OCI-LY1 (cell line): ENCODE measurements at regions not wholly inside any gene's neighbourhood (a gene's known extent, or its start where the extent isn't known, plus 50 kb on each side); places are given as distances from the start of the nearest gene placed in this dataset.

Experiments used
- EZH2 ChIP-seq: fragments of 200-600 bp; sonication (generic), shearing (Covaris generic); IDR thresholded peaks from 2 replicates; pipeline ENCODE4 v1.8.0; 2017; ENCODE audit warnings: borderline replicate concordance, mixed run types, mild to moderate bottlenecking, antibody characterized with exemption, low read length, moderate library complexity, mixed read lengths
- TF ChIP-seq, protein P1 (sequence below): fragments of 200-600 bp; sonication (generic), shearing (Covaris generic); IDR thresholded peaks from 2 replicates; pipeline ENCODE4 v1.5.1; 2017; ENCODE audit warnings: mild to moderate bottlenecking, antibody characterized with exemption, low read length, moderate library complexity, mixed read lengths

DNA sequence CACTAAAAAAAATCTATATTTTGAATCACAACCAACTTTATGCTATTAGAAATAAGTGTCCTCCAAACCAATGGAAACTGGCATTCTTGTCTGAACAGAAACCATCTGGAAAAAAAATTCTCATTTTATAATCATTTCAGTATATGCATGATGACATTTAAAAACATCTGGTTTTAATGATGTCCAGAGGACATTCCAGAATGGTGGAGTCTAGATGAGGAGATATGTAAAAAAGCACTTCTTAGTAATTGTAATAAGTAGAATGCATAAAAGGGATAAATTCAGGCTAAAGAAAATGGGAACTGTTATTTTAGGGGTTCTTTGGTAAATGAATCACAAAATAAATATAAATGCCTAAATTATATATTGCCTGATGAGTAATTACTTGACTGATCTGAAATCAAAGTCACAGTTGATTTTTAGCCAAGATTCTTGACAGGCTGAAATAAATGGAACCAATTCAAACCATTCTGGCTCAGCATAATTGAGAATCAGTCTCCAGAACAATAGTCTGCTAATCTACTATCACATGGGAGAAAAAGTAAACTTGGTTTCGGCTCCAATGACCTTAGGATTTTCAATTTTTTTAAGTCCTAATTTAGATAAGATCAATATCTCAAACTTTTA is 636.6 kb downstream of the FAT4 start:
- TF ChIP-seq, protein P1, sequence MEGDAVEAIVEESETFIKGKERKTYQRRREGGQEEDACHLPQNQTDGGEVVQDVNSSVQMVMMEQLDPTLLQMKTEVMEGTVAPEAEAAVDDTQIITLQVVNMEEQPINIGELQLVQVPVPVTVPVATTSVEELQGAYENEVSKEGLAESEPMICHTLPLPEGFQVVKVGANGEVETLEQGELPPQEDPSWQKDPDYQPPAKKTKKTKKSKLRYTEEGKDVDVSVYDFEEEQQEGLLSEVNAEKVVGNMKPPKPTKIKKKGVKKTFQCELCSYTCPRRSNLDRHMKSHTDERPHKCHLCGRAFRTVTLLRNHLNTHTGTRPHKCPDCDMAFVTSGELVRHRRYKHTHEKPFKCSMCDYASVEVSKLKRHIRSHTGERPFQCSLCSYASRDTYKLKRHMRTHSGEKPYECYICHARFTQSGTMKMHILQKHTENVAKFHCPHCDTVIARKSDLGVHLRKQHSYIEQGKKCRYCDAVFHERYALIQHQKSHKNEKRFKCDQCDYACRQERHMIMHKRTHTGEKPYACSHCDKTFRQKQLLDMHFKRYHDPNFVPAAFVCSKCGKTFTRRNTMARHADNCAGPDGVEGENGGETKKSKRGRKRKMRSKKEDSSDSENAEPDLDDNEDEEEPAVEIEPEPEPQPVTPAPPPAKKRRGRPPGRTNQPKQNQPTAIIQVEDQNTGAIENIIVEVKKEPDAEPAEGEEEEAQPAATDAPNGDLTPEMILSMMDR: no peak
- no peak for TF ChIP-seq EZH2
